Thyroid gland (tissue), 4 donors: ENCODE measurements at regions not wholly inside any gene's neighbourhood (a gene's known extent, or its start where the extent isn't known, plus 50 kb on each side); places are given as distances from the start of the nearest gene placed in this dataset.
"Not testable (repeated sequence)": the region's sequence is repeated elsewhere in the genome, so short reads cannot be mapped to it uniquely, and the experiment has no call there.

Experiments used
- DNase-seq, 2 donors: peaks; one replicate each; pipeline ENCODE4 v3.0.0-alpha.2; 2019
- H3K27ac ChIP-seq, 3 donors: fragments of 200-600 bp; sonication (generic); 1 replicate in 2 of 3; 2 replicates in 1 of 3; pipeline ENCODE4 v1.5.1; 2016 to 2019; ENCODE audit warnings: mild to moderate bottlenecking in 1 of 3, moderate library complexity in 1 of 3
- H3K27me3 ChIP-seq: fragments of 200-600 bp; sonication (generic); one replicate; pipeline ENCODE4 v1.5.1; 2019
- H3K36me3 ChIP-seq, 2 donors: fragments of 200-600 bp; sonication (generic); one replicate each; pipeline ENCODE4 v1.5.1; 2016 to 2019
- H3K4me1 ChIP-seq, 2 donors: fragments of 200-600 bp; sonication (generic); one replicate each; pipeline ENCODE4 v1.5.1; 2017 to 2019
- H3K4me3 ChIP-seq, 3 donors: fragments of 200-600 bp; sonication (generic); replicated peaks in 1 of 3; 1 replicate in 2 of 3; 2 replicates in 1 of 3; pipeline ENCODE4 v1.5.1; 2016; ENCODE audit warnings: mild to moderate bottlenecking in 1 of 3
- H3K9me3 ChIP-seq: fragments of 200-600 bp; sonication (generic); one replicate; pipeline ENCODE4 v1.5.1; 2017
- CTCF ChIP-seq, 6 experiments: fragments of 200-600 bp in 3 of 6; fragments of 450-650 bp in 3 of 6; sonication (generic) in 3 of 6; IDR thresholded peaks; one replicate each; pipeline ENCODE4 v1.5.1; 2016 to 2019; ENCODE audit warnings: antibody characterized with exemption in 6 of 6, mild to moderate bottlenecking in 2 of 6, inconsistent platforms in 1 of 6, moderate library complexity in 1 of 6
- POLR2A ChIP-seq, 2 donors: fragments of 450-650 bp; IDR thresholded peaks; one replicate each; pipeline ENCODE4 v1.6.1; 2017; ENCODE audit warnings: antibody characterized with exemption in 2 of 2, mild to moderate bottlenecking in 2 of 2, moderate library complexity in 1 of 2
- WGBS, 2 donors: methylation state at CpG; one replicate each; pipeline ENCODE4 v1.1.5; 2017; 5-methylcytosine and 5-hydroxymethylcytosine counted together
- intact Hi-C: fragments of 100-400 bp; cut with DNase I; formaldehyde crosslinking; loops from one replicate; pipeline ENCODE4 v1.15.1; 2023

- Histone ChIP-seq H3K36me3 (no peaks in the 10 kb centered on the region), H3K4me1 (no peaks in the 10 kb centered on the region), H3K27me3 (no peaks in the 10 kb centered on the region), H3K9me3 (no peaks in the 10 kb centered on the region), H3K27ac (no peak overlapping the region), H3K4me3 (no peak overlapping the region)
- no peak for TF ChIP-seq CTCF (IDR thresholded peaks at IDR 0.05)
- no peak for TF ChIP-seq POLR2A (IDR thresholded peaks at IDR 0.05)
- no peak for DNase-seq
- 93 to 100% methylated on average over 6 to 9 of the region's 9 CpGs for whole genome bisulfite sequencing, 2 donors
- intact Hi-C loops = no loop called here
Measured at GRCh38 chr7:152594801-152595200, 81.1 kb downstream of the XRCC2 start.

- Histone ChIP-seq H3K4me3 (no peak overlapping the region), H3K9me3 (no peaks in the 10 kb centered on the region), H3K27ac (no peak overlapping the region), H3K27me3 (no peaks in the 10 kb centered on the region), H3K4me1 (no peaks in the 10 kb centered on the region), H3K36me3 (no peaks in the 10 kb centered on the region)
- 87 to 94% methylated on average over 4 of the region's 4 CpGs for WGBS, 2 donors
- no peak for DNase-seq
- intact Hi-C loops = no loop called here
- TF ChIP-seq POLR2A (IDR thresholded peaks at IDR 0.05) (no peak), CTCF (IDR thresholded peaks at IDR 0.05) (no peak)
Measured at GRCh38 chr7:152591976-152592375, 84.0 kb downstream of the XRCC2 start.

GRCh38 chr7:152590481-152590880 lies 85.5 kb downstream of the XRCC2 start:
- Histone ChIP-seq H3K4me3 (no peak overlapping the region), H3K4me1 (no peaks in the 10 kb centered on the region), H3K36me3 (no peaks in the 10 kb centered on the region), H3K27me3 (no peaks in the 10 kb centered on the region), H3K27ac (no peak overlapping the region), H3K9me3 (no peaks in the 10 kb centered on the region)
- no peak for TF ChIP-seq POLR2A (IDR thresholded peaks at IDR 0.05)
- no peak for TF ChIP-seq CTCF (IDR thresholded peaks at IDR 0.05)
- WGBS, 2 donors = 82 to 93% methylated on average over 6 of the region's 6 CpGs
- no peak for DNase-seq
- intact Hi-C loops = no loop called here

- H3K27ac ChIP-seq, H3K36me3 ChIP-seq, H3K4me3 ChIP-seq, DNase-seq, intact Hi-C loops, H3K9me3 ChIP-seq, H3K27me3 ChIP-seq, H3K4me1 ChIP-seq: not testable (repeated sequence)
- WGBS, 2 donors = 88 to 95% methylated on average over 9 of the region's 9 CpGs
Measured at GRCh38 chr7:152589821-152590220, 86.1 kb downstream of the XRCC2 start.

- 71 to 85% methylated on average over 5 of the region's 5 CpGs for WGBS, 2 donors
- Histone ChIP-seq H3K4me3 (no peak overlapping the region), H3K9me3 (no peaks in the 10 kb centered on the region), H3K27ac (no peak overlapping the region), H3K4me1 (no peaks in the 10 kb centered on the region), H3K36me3 (no peaks in the 10 kb centered on the region), H3K27me3 (no peaks in the 10 kb centered on the region)
- DNase-seq = no peak
- intact Hi-C loops = no loop called here
- TF ChIP-seq POLR2A (IDR thresholded peaks at IDR 0.05) (no peak), CTCF (IDR thresholded peaks at IDR 0.05) (no peak)
Measured at GRCh38 chr7:152588350-152588749, 87.6 kb downstream of the XRCC2 start.

GRCh38 chr7:152587366-152587765 lies 88.6 kb downstream of the XRCC2 start:
- H3K4me1 ChIP-seq = no peaks in the 10 kb centered on the region
- WGBS, 2 donors = 84 to 93% methylated on average over 1 of the region's 1 CpG
- TF ChIP-seq CTCF (IDR thresholded peaks at IDR 0.05) = no peak
- no peak for TF ChIP-seq POLR2A (IDR thresholded peaks at IDR 0.05)

More at GRCh38 chr7:152587366-152587765, 88.6 kb downstream of the XRCC2 start:
- intact Hi-C loops = no loop called here
- no peak for DNase-seq
- no peak overlapping the region for H3K4me3 ChIP-seq
- no peaks in the 10 kb centered on the region for H3K36me3 ChIP-seq
- no peaks in the 10 kb centered on the region for H3K27me3 ChIP-seq
- no peak overlapping the region for H3K27ac ChIP-seq
- H3K9me3 ChIP-seq = no peaks in the 10 kb centered on the region
